Sigmoid colon (tissue), 6 donors: ENCODE measurements at regions not wholly inside any gene's neighbourhood (a gene's known extent, or its start where the extent isn't known, plus 50 kb on each side); places are given as distances from the start of the nearest gene placed in this dataset.

Experiments
- DNase-seq: peaks from one replicate; pipeline ENCODE4 v3.0.0-alpha.2; 2019
- H3K27ac ChIP-seq, 4 donors: fragments of 200-600 bp; sonication (generic); one replicate each; pipeline ENCODE4 v1.5.1; 2016 to 2019; ENCODE audit warnings: mild to moderate bottlenecking in 1 of 4
- H3K27me3 ChIP-seq, 3 donors: fragments of 200-600 bp; sonication (generic); one replicate each; pipeline ENCODE4 v1.5.1; 2019; ENCODE audit warnings: mild to moderate bottlenecking in 1 of 3
- H3K36me3 ChIP-seq, 4 donors: fragments of 200-600 bp; sonication (generic); one replicate each; pipeline ENCODE4 v1.5.1; 2016 to 2019
- H3K4me1 ChIP-seq, 4 donors: fragments of 200-600 bp; sonication (generic); one replicate each; pipeline ENCODE4 v1.5.1; 2017 to 2019
- H3K4me3 ChIP-seq, 4 donors: fragments of 200-600 bp; sonication (generic); one replicate each; pipeline ENCODE4 v1.5.1; 2017 to 2019; ENCODE audit warnings: mild to moderate bottlenecking in 2 of 4, moderate library complexity in 1 of 4
- H3K9me3 ChIP-seq, 4 donors: fragments of 200-600 bp in 3 of 4; sonication (generic) in 3 of 4; one replicate each; pipeline versions ENCODE4 v1.5.1 to v1.6.1; 2013 to 2019
- EP300 ChIP-seq, 4 donors: sonication (generic); formaldehyde crosslinking; IDR thresholded peaks; one replicate each; pipeline ENCODE4 v1.6.1; 2017; ENCODE audit warnings: antibody characterized with exemption in 4 of 4
- POLR2A ChIP-seq, 2 donors: fragments of 450-650 bp; IDR thresholded peaks; one replicate each; pipeline ENCODE4 v1.6.1; 2016; ENCODE audit warnings: antibody characterized with exemption in 2 of 2, mild to moderate bottlenecking in 2 of 2, moderate library complexity in 2 of 2
- POLR2AphosphoS5 ChIP-seq, 4 donors: sonication (generic); formaldehyde crosslinking; IDR thresholded peaks; one replicate each; pipeline ENCODE4 v1.6.1; 2017; ENCODE audit warnings: antibody characterized with exemption in 4 of 4
- WGBS, 2 donors: extraction: QIAGEN DNeasy Blood & Tissue Kit; methylation state at CpG; one replicate each; pipeline ENCODE4 v1.1.7; 2013; 5-methylcytosine and 5-hydroxymethylcytosine counted together
- intact Hi-C: fragments of 100-400 bp; cut with DNase I; formaldehyde crosslinking; loops from one replicate; pipeline ENCODE4 v1.15.1; 2023
- TF ChIP-seq, protein P1 (sequence below), 4 experiments: fragments of 450-650 bp in 3 of 4; fragments of 200-600 bp in 1 of 4; IDR thresholded peaks; one replicate each; pipeline ENCODE4 v1.5.1; 2016 to 2019; ENCODE audit warnings: antibody characterized with exemption in 4 of 4, mild to moderate bottlenecking in 3 of 4, moderate library complexity in 2 of 4
- donor health status: healthy with polysubstance abuse.
- donor health status: healthy.

DNA sequence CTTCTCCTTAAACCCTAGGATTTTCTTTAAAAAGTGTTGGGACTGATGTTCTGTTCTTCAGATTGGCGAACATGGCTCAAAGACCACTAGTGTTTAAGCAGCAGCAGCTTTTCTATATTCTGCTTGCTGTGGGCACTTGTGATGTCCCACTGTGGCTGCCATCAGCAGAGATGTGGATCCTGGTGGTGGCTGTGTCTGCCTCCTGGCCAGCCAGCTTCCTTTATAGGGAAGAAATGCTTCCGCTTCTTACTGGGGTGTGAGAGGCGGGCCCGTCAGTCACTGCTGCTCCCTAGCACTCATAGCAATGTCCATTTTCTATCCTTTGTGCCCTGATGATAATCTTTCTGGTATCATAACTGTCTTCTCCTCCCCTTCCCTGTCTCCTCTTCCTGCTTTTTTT is 66.7 kb upstream of the ESR1 start:
- intact Hi-C loops, result no loop called here
- no peaks in the 10 kb centered on the region for H3K27me3 ChIP-seq
- H3K4me1 ChIP-seq, result no peaks in the 10 kb centered on the region
- no peaks in the 10 kb centered on the region for H3K9me3 ChIP-seq
- 90 to 93% methylated on average over 4 of the region's 4 CpGs for WGBS, 2 donors
- no peaks in the 10 kb centered on the region for H3K36me3 ChIP-seq
- H3K4me3 ChIP-seq, result no peak overlapping the region
- no peak for DNase-seq
- TF ChIP-seq POLR2AphosphoS5 (IDR thresholded peaks at IDR 0.05) (no peak), EP300 (IDR thresholded peaks at IDR 0.05) (no peak), POLR2A (IDR thresholded peaks at IDR 0.05) (no peak)
- TF ChIP-seq, protein P1, sequence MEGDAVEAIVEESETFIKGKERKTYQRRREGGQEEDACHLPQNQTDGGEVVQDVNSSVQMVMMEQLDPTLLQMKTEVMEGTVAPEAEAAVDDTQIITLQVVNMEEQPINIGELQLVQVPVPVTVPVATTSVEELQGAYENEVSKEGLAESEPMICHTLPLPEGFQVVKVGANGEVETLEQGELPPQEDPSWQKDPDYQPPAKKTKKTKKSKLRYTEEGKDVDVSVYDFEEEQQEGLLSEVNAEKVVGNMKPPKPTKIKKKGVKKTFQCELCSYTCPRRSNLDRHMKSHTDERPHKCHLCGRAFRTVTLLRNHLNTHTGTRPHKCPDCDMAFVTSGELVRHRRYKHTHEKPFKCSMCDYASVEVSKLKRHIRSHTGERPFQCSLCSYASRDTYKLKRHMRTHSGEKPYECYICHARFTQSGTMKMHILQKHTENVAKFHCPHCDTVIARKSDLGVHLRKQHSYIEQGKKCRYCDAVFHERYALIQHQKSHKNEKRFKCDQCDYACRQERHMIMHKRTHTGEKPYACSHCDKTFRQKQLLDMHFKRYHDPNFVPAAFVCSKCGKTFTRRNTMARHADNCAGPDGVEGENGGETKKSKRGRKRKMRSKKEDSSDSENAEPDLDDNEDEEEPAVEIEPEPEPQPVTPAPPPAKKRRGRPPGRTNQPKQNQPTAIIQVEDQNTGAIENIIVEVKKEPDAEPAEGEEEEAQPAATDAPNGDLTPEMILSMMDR (IDR thresholded peaks at IDR 0.05), result no peak
- no peak overlapping the region for H3K27ac ChIP-seq

DNA sequence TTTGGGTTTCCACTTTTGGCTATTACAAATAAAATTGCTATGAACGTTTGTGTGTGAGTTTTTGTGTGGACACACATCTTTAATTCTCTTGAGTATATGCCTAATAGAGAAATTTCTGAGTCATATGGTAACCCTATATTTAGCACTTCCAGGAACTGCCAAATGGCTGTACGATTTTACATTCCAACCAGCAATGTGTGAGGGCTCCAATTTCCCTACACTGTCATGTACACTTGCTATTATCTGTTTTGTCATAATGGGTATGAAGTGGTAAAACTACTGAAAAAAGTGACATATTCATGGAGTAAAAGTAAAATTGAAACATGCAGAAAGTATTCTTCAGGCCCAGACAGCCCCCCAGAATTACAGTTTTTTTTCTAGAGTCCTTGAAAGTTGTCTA is 59.6 kb upstream of the ESR1 start:
- 59 to 60% methylated on average over 2 of the region's 2 CpGs for WGBS, 2 donors
- intact Hi-C loops, result no loop called here

DNA sequence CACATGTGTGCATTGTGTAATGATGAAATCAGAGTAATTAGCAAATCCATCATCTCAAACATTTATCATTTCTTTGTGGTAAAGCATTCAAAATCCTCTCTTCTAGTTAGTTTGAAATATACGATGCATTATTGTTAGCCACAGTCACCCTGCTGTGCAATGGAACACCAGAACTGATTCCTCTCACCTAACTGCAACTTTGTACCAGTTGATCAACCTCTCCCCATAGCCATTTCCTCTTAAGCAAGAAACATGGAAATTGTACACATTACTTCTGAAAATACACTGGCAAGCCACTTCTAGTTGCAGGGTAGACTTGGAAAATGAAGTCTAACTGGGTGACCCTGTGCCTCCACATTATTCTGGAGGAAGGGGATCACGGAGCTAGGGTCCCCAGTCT is 58.1 kb upstream of the ESR1 start:
- Histone ChIP-seq H3K27me3 (no peaks in the 10 kb centered on the region), H3K4me1 (peaks cover 0 to 4% (median 0%) of the 10 kb centered on the region in 4 donors), H3K4me3 (no peak overlapping the region), H3K9me3 (no peaks in the 10 kb centered on the region), H3K36me3 (no peaks in the 10 kb centered on the region), H3K27ac (no peak overlapping the region)
- no peak for DNase-seq
- TF ChIP-seq EP300 (IDR thresholded peaks at IDR 0.05) (no peak), POLR2AphosphoS5 (IDR thresholded peaks at IDR 0.05) (no peak)
- TF ChIP-seq, protein P1 (IDR thresholded peaks at IDR 0.05), result no peak
- intact Hi-C loops, result no loop called here
- WGBS, 2 donors, result 81 to 92% methylated on average over 2 of the region's 2 CpGs

More for the DNA sequence above, 59.6 kb upstream of the ESR1 start:
- Histone ChIP-seq H3K4me3 (no peak overlapping the region), H3K27me3 (no peaks in the 10 kb centered on the region), H3K4me1 (peaks cover 0 to 4% (median 0%) of the 10 kb centered on the region in 4 donors), H3K36me3 (no peaks in the 10 kb centered on the region), H3K27ac (no peak overlapping the region), H3K9me3 (no peaks in the 10 kb centered on the region)
- DNase-seq, result no peak
- TF ChIP-seq, protein P1 (IDR thresholded peaks at IDR 0.05), result no peak
- no peak for TF ChIP-seq POLR2A (IDR thresholded peaks at IDR 0.05)
- no peak for TF ChIP-seq EP300 (IDR thresholded peaks at IDR 0.05)
- TF ChIP-seq POLR2AphosphoS5 (IDR thresholded peaks at IDR 0.05), result no peak

DNA sequence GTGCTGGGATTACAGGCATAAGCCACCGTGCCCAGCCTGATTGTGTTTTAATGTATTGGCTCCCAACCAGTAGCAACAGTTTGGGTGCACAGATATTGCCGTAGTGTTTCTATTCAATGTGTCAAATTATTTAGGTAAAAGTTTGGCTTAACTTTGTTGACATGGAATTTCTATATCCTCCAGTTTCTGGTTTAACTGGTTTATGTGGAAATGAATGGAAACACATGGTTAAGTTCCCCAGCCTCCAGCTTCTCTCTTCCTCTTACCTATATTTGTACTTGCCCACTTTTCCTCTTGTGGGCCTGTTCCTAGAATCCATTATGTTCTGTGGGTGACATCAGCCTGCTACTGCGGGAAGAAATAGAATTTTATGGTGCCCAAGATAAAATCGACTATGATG is 53.9 kb upstream of the ESR1 start:
- Histone ChIP-seq H3K27me3 (no peaks in the 10 kb centered on the region), H3K4me3 (no peak overlapping the region), H3K27ac (no peak overlapping the region), H3K9me3 (no peaks in the 10 kb centered on the region), H3K36me3 (no peaks in the 10 kb centered on the region), H3K4me1 (no peaks in the 10 kb centered on the region)
- intact Hi-C loops, result no loop called here
- TF ChIP-seq POLR2A (IDR thresholded peaks at IDR 0.05) (no peak), EP300 (IDR thresholded peaks at IDR 0.05) (no peak), POLR2AphosphoS5 (IDR thresholded peaks at IDR 0.05) (no peak)
- TF ChIP-seq, protein P1 (IDR thresholded peaks at IDR 0.05), result no peak
- 71 to 93% methylated on average over 4 of the region's 4 CpGs for WGBS, 2 donors
- no peak for DNase-seq

DNA sequence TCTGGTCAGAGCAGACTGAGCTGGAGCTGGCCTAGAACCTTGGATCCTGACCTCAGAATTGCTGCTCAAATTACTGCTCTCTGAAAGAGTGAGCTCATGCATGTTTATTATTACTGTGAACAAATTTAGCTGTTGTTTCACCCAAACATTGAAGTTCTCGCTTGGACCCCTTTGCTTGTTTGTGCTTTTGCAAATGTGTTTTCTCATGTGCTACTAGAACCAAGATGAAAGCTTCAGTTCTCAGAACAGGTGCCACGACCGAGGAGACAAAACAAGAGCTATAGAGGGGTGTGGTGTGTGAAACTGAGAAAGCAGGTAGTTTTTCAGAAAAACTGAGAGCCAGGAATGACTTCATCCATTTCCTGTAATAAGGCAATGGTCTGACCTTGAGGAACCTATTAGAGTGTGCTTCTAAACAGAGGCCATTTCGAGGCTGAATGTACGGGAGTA is 50.0 kb upstream of the ESR1 start:
- Histone ChIP-seq H3K27ac (peak overlapping the region in 1 of 4 donors; percentile 37), H3K27me3 (no peaks in the 10 kb centered on the region), H3K4me1 (no peaks in the 10 kb centered on the region), H3K4me3 (no peak overlapping the region), H3K36me3 (no peaks in the 10 kb centered on the region), H3K9me3 (no peaks in the 10 kb centered on the region)
- DNase-seq, result no peak
- WGBS, 2 donors, result 29 to 44% methylated on average over 5 of the region's 5 CpGs
- intact Hi-C loops, result no loop called here
- no peak for TF ChIP-seq POLR2AphosphoS5 (IDR thresholded peaks at IDR 0.05)
- TF ChIP-seq POLR2A (IDR thresholded peaks at IDR 0.05), result no peak
- TF ChIP-seq EP300 (IDR thresholded peaks at IDR 0.05), result no peak
- TF ChIP-seq, protein P1 (IDR thresholded peaks at IDR 0.05), result no peak
